ENCODE measurements at regions not wholly inside any gene's neighbourhood (a gene's known extent, or its start where the extent isn't known, plus 50 kb on each side); places are given as distances from the start of the nearest gene placed in this dataset.

DNA sequence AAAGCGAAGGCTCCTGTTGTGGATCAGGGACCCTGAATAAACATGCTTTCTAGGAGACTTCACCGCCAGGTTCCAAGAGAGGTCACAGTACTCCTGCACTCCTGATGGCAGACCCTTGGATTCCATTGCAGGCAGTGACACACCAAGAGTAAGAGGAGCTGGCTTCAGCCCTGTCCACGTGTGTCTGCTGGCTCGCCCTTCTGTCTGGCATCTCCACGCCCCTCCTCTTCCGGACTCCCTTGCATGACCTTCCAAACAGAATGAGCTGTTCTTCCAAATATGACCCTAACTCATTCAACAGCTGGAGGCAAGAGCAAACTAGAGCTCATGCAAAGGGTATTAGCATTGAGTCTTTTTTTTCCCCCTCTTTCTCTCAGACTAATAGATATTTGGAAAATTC is 233.0 kb upstream of the PLEKHG7 start:
- intact Hi-C loops (cut with DNase I) = no loop called here
- Histone ChIP-seq H3K36me3 (no peaks in the 10 kb centered on the region), H3K27ac (no peak overlapping the region), H3K4me3 (no peak overlapping the region), H3K27me3 (no peaks in the 10 kb centered on the region), H3K9me3 (no peaks in the 10 kb centered on the region), H3K4me1 (no peaks in the 10 kb centered on the region)
- ATAC-seq (peak; percentile 20 to 61 (median 22)), DNase-seq (no peak)
- 53% methylated on average over 6 of the region's 6 CpGs for WGBS (ENCODE audit: insufficient coverage, low coverage, low lambda C conversion rate, missing lambda C conversion rate)
- TF ChIP-seq CTCF (IDR thresholded peaks at IDR 0.05) = no peak
- no peak for TF ChIP-seq POLR2A (IDR thresholded peaks at IDR 0.05)

GRCh38 chr12:92468358-92469020 is 234.3 kb upstream of the PLEKHG7 start:
- no peak for DNase-seq
- no peaks in the 10 kb centered on the region for H3K4me1 ChIP-seq
- no peaks in the 10 kb centered on the region for H3K9me3 ChIP-seq
- H3K27me3 ChIP-seq = no peaks in the 10 kb centered on the region
- 95% methylated on average over 8 of the region's 8 CpGs for WGBS (ENCODE audit: insufficient coverage, low coverage, low lambda C conversion rate, missing lambda C conversion rate)
- H3K36me3 ChIP-seq = no peaks in the 10 kb centered on the region
- intact Hi-C loops (cut with DNase I) = no loop called here
- H3K27ac ChIP-seq = no peak overlapping the region
- no peak overlapping the region for H3K4me3 ChIP-seq
- no peak for ATAC-seq
- TF ChIP-seq POLR2A (IDR thresholded peaks at IDR 0.05) = no peak
- TF ChIP-seq CTCF (IDR thresholded peaks at IDR 0.05) = no peak

- no peaks in the 10 kb centered on the region for H3K4me1 ChIP-seq
- intact Hi-C loops (cut with DNase I) = no loop called here
- ATAC-seq (no peak), DNase-seq (no peak)
- H3K4me3 ChIP-seq = no peak overlapping the region
- H3K36me3 ChIP-seq = no peaks in the 10 kb centered on the region
- no peaks in the 10 kb centered on the region for H3K9me3 ChIP-seq
- H3K27me3 ChIP-seq = no peaks in the 10 kb centered on the region
- no peak for TF ChIP-seq POLR2A (IDR thresholded peaks at IDR 0.05)
- no peak for TF ChIP-seq CTCF (IDR thresholded peaks at IDR 0.05)
- no peak overlapping the region for H3K27ac ChIP-seq
- WGBS (ENCODE audit: insufficient coverage, low coverage, low lambda C conversion rate, missing lambda C conversion rate) = 58% methylated on average over 1 of the region's 1 CpG
These were observed 234.9 kb upstream of the PLEKHG7 start for GRCh38 chr12:92467886-92468285.

DNA sequence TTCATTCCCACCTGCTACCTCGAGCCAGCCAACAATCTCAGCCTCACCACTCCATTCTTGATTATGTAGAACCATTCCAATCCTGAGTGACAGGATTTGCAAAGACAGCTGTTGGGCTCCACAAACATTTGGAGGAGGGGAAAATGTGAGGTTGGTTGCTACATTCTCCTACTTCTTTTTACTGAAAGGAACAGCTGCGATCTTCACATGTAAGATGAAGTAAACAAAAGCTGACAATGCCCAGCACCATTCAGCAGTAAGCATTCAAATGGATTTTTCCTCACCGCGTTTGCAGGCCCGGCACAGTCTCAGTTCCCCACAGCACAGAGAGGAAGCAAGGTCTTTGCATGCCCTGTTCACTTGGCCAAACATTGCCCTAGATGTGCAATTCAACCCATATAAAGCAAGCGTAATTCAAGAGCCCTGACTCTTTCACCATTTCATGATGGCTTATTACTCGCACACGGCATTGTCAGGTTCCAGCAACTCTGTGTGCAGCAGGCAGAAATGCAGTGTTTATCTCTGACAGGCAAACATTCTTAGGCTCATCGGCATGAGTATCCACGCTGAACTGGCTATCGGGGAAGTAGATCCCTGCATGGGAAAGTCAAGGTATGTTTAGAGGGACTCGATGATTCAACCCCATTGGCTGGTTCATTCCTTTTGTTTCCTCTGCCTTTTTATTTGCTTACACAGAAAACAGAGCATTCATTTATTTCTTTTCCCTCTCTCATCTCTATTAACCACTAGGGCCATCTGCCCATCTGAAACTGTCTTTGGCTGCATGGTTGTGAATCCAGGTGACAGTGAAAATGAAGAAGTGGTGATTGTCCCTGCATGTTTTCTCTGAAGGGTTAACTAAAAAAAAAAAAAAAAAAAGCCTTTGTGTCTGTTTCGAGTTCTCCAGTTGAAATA is 236.1 kb upstream of the PLEKHG7 start:
- Histone ChIP-seq H3K36me3 (no peaks in the 10 kb centered on the region), H3K9me3 (no peaks in the 10 kb centered on the region), H3K27me3 (no peaks in the 10 kb centered on the region), H3K4me1 (no peaks in the 10 kb centered on the region), H3K4me3 (no peak overlapping the region), H3K27ac (no peak overlapping the region)
- peak; percentile 29 to 67 (median 56) for ATAC-seq
- WGBS (ENCODE audit: insufficient coverage, low coverage, low lambda C conversion rate, missing lambda C conversion rate) = 67% methylated on average over 12 of the region's 13 CpGs
- DNase-seq = no peak
- TF ChIP-seq CTCF (IDR thresholded peaks at IDR 0.05) (no peak), POLR2A (IDR thresholded peaks at IDR 0.05) (peak; percentile 21)
- intact Hi-C loops (cut with DNase I) = no loop called here
